ENCODE measurements at regions not wholly inside any gene's neighbourhood (a gene's known extent, or its start where the extent isn't known, plus 50 kb on each side); places are given as distances from the start of the nearest gene placed in this dataset.

- peak in 4 of 11 donors; percentile 24 to 46 (median 30) for DNase-seq (ENCODE audit: extremely low read depth in 1 of 11, low read depth in 9 of 11, low spot score in 4 of 11)
Measured at GRCh38 chr10:131363416-131363815, 51.9 kb upstream of the TCERG1L start.

GRCh38 chr10:131371571-131371970 lies 60.0 kb upstream of the TCERG1L start:
- DNase-seq (ENCODE audit: extremely low read depth in 1 of 11, low read depth in 9 of 11, low spot score in 4 of 11): no peak

GRCh38 chr10:131381576-131381975 lies 70.1 kb upstream of the TCERG1L start:
- no peak for DNase-seq (ENCODE audit: extremely low read depth in 1 of 11, low read depth in 9 of 11, low spot score in 4 of 11)

- peak in 6 of 11 donors; percentile 22 to 57 (median 44) for DNase-seq (ENCODE audit: extremely low read depth in 1 of 11, low read depth in 9 of 11, low spot score in 4 of 11)
Measured at GRCh38 chr10:131385161-131385872, 73.8 kb upstream of the TCERG1L start.

- no peak for DNase-seq (ENCODE audit: extremely low read depth in 1 of 11, low read depth in 9 of 11, low spot score in 4 of 11)
Measured at GRCh38 chr10:131387018-131387529, 75.6 kb upstream of the TCERG1L start.

GRCh38 chr10:131391936-131392335 lies 80.4 kb upstream of the TCERG1L start:
- DNase-seq (ENCODE audit: extremely low read depth in 1 of 11, low read depth in 9 of 11, low spot score in 4 of 11): no peak

- DNase-seq (ENCODE audit: extremely low read depth in 1 of 11, low read depth in 9 of 11, low spot score in 4 of 11): peak in 1 of 11 donors; percentile 23
Measured at GRCh38 chr10:131396121-131397050, 84.9 kb upstream of the TCERG1L start.

GRCh38 chr10:131398166-131398565 lies 86.6 kb upstream of the TCERG1L start:
- no peak for DNase-seq (ENCODE audit: extremely low read depth in 1 of 11, low read depth in 9 of 11, low spot score in 4 of 11)

- DNase-seq (ENCODE audit: extremely low read depth in 1 of 11, low read depth in 9 of 11, low spot score in 4 of 11): no peak
Measured at GRCh38 chr10:131399981-131400380, 88.5 kb upstream of the TCERG1L start.

- DNase-seq (ENCODE audit: extremely low read depth in 1 of 11, low read depth in 9 of 11, low spot score in 4 of 11): no peak
Measured at GRCh38 chr10:131400513-131400912, 89.0 kb upstream of the TCERG1L start.

- DNase-seq (ENCODE audit: extremely low read depth in 1 of 11, low read depth in 9 of 11, low spot score in 4 of 11): peak in 5 of 11 donors; percentile 25 to 57 (median 40)
Measured at GRCh38 chr10:131402771-131403650, 91.5 kb upstream of the TCERG1L start.

GRCh38 chr10:131403936-131404335 lies 92.4 kb upstream of the TCERG1L start:
- DNase-seq (ENCODE audit: extremely low read depth in 1 of 11, low read depth in 9 of 11, low spot score in 4 of 11): no peak

- DNase-seq (ENCODE audit: extremely low read depth in 1 of 11, low read depth in 9 of 11, low spot score in 4 of 11): no peak
Measured at GRCh38 chr10:131404886-131405285, 93.4 kb upstream of the TCERG1L start.

GRCh38 chr10:131406676-131407392 lies 95.3 kb upstream of the TCERG1L start:
- DNase-seq (ENCODE audit: extremely low read depth in 1 of 11, low read depth in 9 of 11, low spot score in 4 of 11): no peak

- DNase-seq (ENCODE audit: extremely low read depth in 1 of 11, low read depth in 9 of 11, low spot score in 4 of 11): no peak
Measured at GRCh38 chr10:131418681-131419080, 107.2 kb upstream of the TCERG1L start.

- no peak for DNase-seq (ENCODE audit: extremely low read depth in 1 of 11, low read depth in 9 of 11, low spot score in 4 of 11)
Measured at GRCh38 chr10:131419797-131420196, 108.3 kb upstream of the TCERG1L start.

- no peak for DNase-seq (ENCODE audit: extremely low read depth in 1 of 11, low read depth in 9 of 11, low spot score in 4 of 11)
Measured at GRCh38 chr10:131420867-131421266, 109.3 kb upstream of the TCERG1L start.

GRCh38 chr10:131421381-131421780 lies 109.9 kb upstream of the TCERG1L start:
- no peak for DNase-seq (ENCODE audit: extremely low read depth in 1 of 11, low read depth in 9 of 11, low spot score in 4 of 11)
